ENCODE measurements at regions not wholly inside any gene's neighbourhood (a gene's known extent, or its start where the extent isn't known, plus 50 kb on each side); places are given as distances from the start of the nearest gene placed in this dataset.

- peak; percentile 0 for DNase-seq (ENCODE audit: extremely low spot score)
- Histone ChIP-seq H3K4me3 (ENCODE audit: low read depth, low read length) (no peak overlapping the region), H3K27ac (ENCODE audit: low read depth) (no peak overlapping the region)
Observed at GRCh38 chrX:16222151-16222550, 54.9 kb downstream of the MAGEB17 start.

GRCh38 chrX:16223385-16223784 is 56.1 kb downstream of the MAGEB17 start:
- 100% methylated on average over 1 of the region's 1 CpG for WGBS
- Histone ChIP-seq H3K27ac (ENCODE audit: low read depth) (no peak overlapping the region), H3K4me3 (ENCODE audit: low read depth, low read length) (no peak overlapping the region), H3K4me1 (ENCODE audit: insufficient read depth) (no peaks in the 10 kb centered on the region), H3K36me3 (ENCODE audit: insufficient read depth) (no peaks in the 10 kb centered on the region)
- DNase-seq (ENCODE audit: extremely low spot score), result no peak

More at GRCh38 chrX:16222151-16222550, 54.9 kb downstream of the MAGEB17 start:
- Histone ChIP-seq H3K36me3 (ENCODE audit: insufficient read depth) (no peaks in the 10 kb centered on the region), H3K4me1 (ENCODE audit: insufficient read depth) (no peaks in the 10 kb centered on the region)

- Histone ChIP-seq H3K4me1 (ENCODE audit: insufficient read depth) (no peaks in the 10 kb centered on the region), H3K36me3 (ENCODE audit: insufficient read depth) (no peaks in the 10 kb centered on the region), H3K27ac (ENCODE audit: low read depth) (no peak overlapping the region), H3K4me3 (ENCODE audit: low read depth, low read length) (no peak overlapping the region)
- 80% methylated on average over 4 of the region's 4 CpGs for WGBS
- DNase-seq (ENCODE audit: extremely low spot score), result no peak
Observed at GRCh38 chrX:16239211-16239610, 71.9 kb downstream of the MAGEB17 start.

GRCh38 chrX:16240231-16240905 is 73.1 kb downstream of the MAGEB17 start:
- no peak for DNase-seq (ENCODE audit: extremely low spot score)
- Histone ChIP-seq H3K4me3 (ENCODE audit: low read depth, low read length) (no peak overlapping the region), H3K36me3 (ENCODE audit: insufficient read depth) (no peaks in the 10 kb centered on the region), H3K4me1 (ENCODE audit: insufficient read depth) (no peaks in the 10 kb centered on the region), H3K27ac (ENCODE audit: low read depth) (no peak overlapping the region)
- 76% methylated on average over 2 of the region's 2 CpGs for WGBS

GRCh38 chrX:16240968-16241367 is 73.7 kb downstream of the MAGEB17 start:
- Histone ChIP-seq H3K4me3 (ENCODE audit: low read depth, low read length) (no peak overlapping the region), H3K27ac (ENCODE audit: low read depth) (no peak overlapping the region), H3K36me3 (ENCODE audit: insufficient read depth) (no peaks in the 10 kb centered on the region), H3K4me1 (ENCODE audit: insufficient read depth) (no peaks in the 10 kb centered on the region)
- DNase-seq (ENCODE audit: extremely low spot score), result no peak

GRCh38 chrX:16250296-16250695 is 83.0 kb downstream of the MAGEB17 start:
- Histone ChIP-seq H3K36me3 (ENCODE audit: insufficient read depth) (no peaks in the 10 kb centered on the region), H3K4me3 (ENCODE audit: low read depth, low read length) (no peak overlapping the region), H3K4me1 (ENCODE audit: insufficient read depth) (no peaks in the 10 kb centered on the region), H3K27ac (ENCODE audit: low read depth) (no peak overlapping the region)
- no peak for DNase-seq (ENCODE audit: extremely low spot score)
- WGBS, result 67% methylated on average over 1 of the region's 1 CpG

GRCh38 chrX:16251782-16252181 is 84.5 kb downstream of the MAGEB17 start:
- DNase-seq (ENCODE audit: extremely low spot score), result no peak
- Histone ChIP-seq H3K36me3 (ENCODE audit: insufficient read depth) (no peaks in the 10 kb centered on the region), H3K27ac (ENCODE audit: low read depth) (no peak overlapping the region), H3K4me3 (ENCODE audit: low read depth, low read length) (no peak overlapping the region), H3K4me1 (ENCODE audit: insufficient read depth) (no peaks in the 10 kb centered on the region)
- 75% methylated on average over 4 of the region's 4 CpGs for WGBS

- DNase-seq (ENCODE audit: extremely low spot score), result no peak
- Histone ChIP-seq H3K27ac (ENCODE audit: low read depth) (no peak overlapping the region), H3K36me3 (ENCODE audit: insufficient read depth) (no peaks in the 10 kb centered on the region), H3K4me1 (ENCODE audit: insufficient read depth) (no peaks in the 10 kb centered on the region), H3K4me3 (ENCODE audit: low read depth, low read length) (no peak overlapping the region)
- 12% methylated on average over 4 of the region's 4 CpGs for WGBS
Observed at GRCh38 chrX:16258882-16259281, 91.6 kb downstream of the MAGEB17 start.

- WGBS, result 96% methylated on average over 1 of the region's 1 CpG
Observed at GRCh38 chrX:16267431-16267830, 100.2 kb downstream of the MAGEB17 start.

GRCh38 chrX:16268206-16268605 is 100.9 kb downstream of the MAGEB17 start:
- no peaks in the 10 kb centered on the region for H3K36me3 ChIP-seq (ENCODE audit: insufficient read depth)
- WGBS, result 84% methylated on average over 2 of the region's 2 CpGs
- no peaks in the 10 kb centered on the region for H3K4me1 ChIP-seq (ENCODE audit: insufficient read depth)
- H3K4me3 ChIP-seq (ENCODE audit: low read depth, low read length), result no peak overlapping the region
- no peak for DNase-seq (ENCODE audit: extremely low spot score)
- H3K27ac ChIP-seq (ENCODE audit: low read depth), result no peak overlapping the region

More at GRCh38 chrX:16267431-16267830, 100.2 kb downstream of the MAGEB17 start:
- Histone ChIP-seq H3K4me3 (ENCODE audit: low read depth, low read length) (no peak overlapping the region), H3K4me1 (ENCODE audit: insufficient read depth) (no peaks in the 10 kb centered on the region), H3K27ac (ENCODE audit: low read depth) (no peak overlapping the region), H3K36me3 (ENCODE audit: insufficient read depth) (no peaks in the 10 kb centered on the region)
- no peak for DNase-seq (ENCODE audit: extremely low spot score)

GRCh38 chrX:16278927-16279326 is 111.6 kb downstream of the MAGEB17 start:
- DNase-seq (ENCODE audit: extremely low spot score), result no peak
- Histone ChIP-seq H3K4me1 (ENCODE audit: insufficient read depth) (no peaks in the 10 kb centered on the region), H3K36me3 (ENCODE audit: insufficient read depth) (no peaks in the 10 kb centered on the region), H3K27ac (ENCODE audit: low read depth) (no peak overlapping the region), H3K4me3 (ENCODE audit: low read depth, low read length) (no peak overlapping the region)
- 74% methylated on average over 3 of the region's 3 CpGs for WGBS

GRCh38 chrX:16282209-16282608 is 114.9 kb downstream of the MAGEB17 start:
- Histone ChIP-seq H3K4me3 (ENCODE audit: low read depth, low read length) (no peak overlapping the region), H3K36me3 (ENCODE audit: insufficient read depth) (no peaks in the 10 kb centered on the region), H3K4me1 (ENCODE audit: insufficient read depth) (no peaks in the 10 kb centered on the region), H3K27ac (ENCODE audit: low read depth) (no peak overlapping the region)
- WGBS, result 93% methylated on average over 2 of the region's 2 CpGs
- DNase-seq (ENCODE audit: extremely low spot score), result no peak

GRCh38 chrX:16284842-16285241 is 117.6 kb downstream of the MAGEB17 start:
- no peak for DNase-seq (ENCODE audit: extremely low spot score)
- Histone ChIP-seq H3K4me1 (ENCODE audit: insufficient read depth) (no peaks in the 10 kb centered on the region), H3K36me3 (ENCODE audit: insufficient read depth) (no peaks in the 10 kb centered on the region), H3K27ac (ENCODE audit: low read depth) (no peak overlapping the region), H3K4me3 (ENCODE audit: low read depth, low read length) (no peak overlapping the region)

GRCh38 chrX:16290997-16291396 is 123.7 kb downstream of the MAGEB17 start:
- Histone ChIP-seq H3K4me3 (ENCODE audit: low read depth, low read length) (no peak overlapping the region), H3K27ac (ENCODE audit: low read depth) (no peak overlapping the region), H3K36me3 (ENCODE audit: insufficient read depth) (no peaks in the 10 kb centered on the region), H3K4me1 (ENCODE audit: insufficient read depth) (no peaks in the 10 kb centered on the region)
- WGBS, result 96% methylated on average over 1 of the region's 1 CpG
- DNase-seq (ENCODE audit: extremely low spot score), result no peak

- 84% methylated on average over 2 of the region's 2 CpGs for WGBS
- no peak for DNase-seq (ENCODE audit: extremely low spot score)
- no peak overlapping the region for H3K4me3 ChIP-seq (ENCODE audit: low read depth, low read length)
Observed at GRCh38 chrX:16300831-16301230, 133.6 kb downstream of the MAGEB17 start.

More at GRCh38 chrX:16300831-16301230, 133.6 kb downstream of the MAGEB17 start:
- H3K27ac ChIP-seq (ENCODE audit: low read depth), result no peak overlapping the region
- no peaks in the 10 kb centered on the region for H3K4me1 ChIP-seq (ENCODE audit: insufficient read depth)
- H3K36me3 ChIP-seq (ENCODE audit: insufficient read depth), result no peaks in the 10 kb centered on the region

Data from urinary bladder (tissue), 3 donors.